HCT116 (cell line): ENCODE measurements at regions not wholly inside any gene's neighbourhood (a gene's known extent, or its start where the extent isn't known, plus 50 kb on each side); places are given as distances from the start of the nearest gene placed in this dataset.

ENCODE experiments used
- ATAC-seq: fragments of 200-7000 bp; cut with Tn5 transposase; 2 replicates; pipeline ENCODE4 v1.9.1; 2020; ENCODE audit warnings: mild to moderate bottlenecking, moderate library complexity
- BruUV-seq: library from RNA; stranded (reverse); fragments of 400-500 nt; replicated peaks from 2 replicates; lab custom pipeline; 2021; lab: Mats Ljungman, UMichigan
- CTCF ChIA-PET: fragments of 300-600 bp; sonication (Branson Sonifier 250); formaldehyde crosslinking; loops from one replicate; lab custom pipeline; 2021; ENCODE audit warnings: antibody characterized with exemption; lab: Charles Lee
- POLR2A ChIA-PET: fragments of 300-600, 350-600 bp; sonication (Branson Sonifier 250); formaldehyde crosslinking; loops from one replicate; lab custom pipeline; 2021; ENCODE audit warnings: antibody characterized with exemption; lab: Charles Lee
- RAD21 ChIA-PET, 2 experiments: fragments of 300-600 bp; sonication (Branson Sonifier 250); formaldehyde crosslinking; loops; one replicate each; lab custom pipeline; 2023; ENCODE audit warnings: low total read pairs in 2 of 2; ENCODE audit not compliant: uncharacterized antibody in 2 of 2, unreplicated experiment in 2 of 2, low non-redundant PET in 1 of 2; lab: Charles Lee
- DNase-seq: peaks from one replicate; pipeline ENCODE4 v3.0.0-alpha.2; 2010; ENCODE audit warnings: low read depth, low spot score
- H2AFZ ChIP-seq: fragments of 200-600 bp; shearing (Covaris generic), sonication (generic); 2 replicates; pipeline ENCODE4 v1.6.1; 2017; ENCODE audit warnings: low read depth, mixed run types, mixed read lengths, antibody characterized with exemption, low read length; ENCODE audit not compliant: poor library complexity, severe bottlenecking
- H3K27ac ChIP-seq: 2 replicates; pipeline ENCODE4 v1.5.1; 2012; ENCODE audit warnings: low read depth, low read length
- H3K27me3 ChIP-seq: fragments of 200-600 bp; sonication (generic); 2 replicates; pipeline ENCODE4 v1.6.1; 2016; ENCODE audit warnings: mixed run types, low read length, mixed read lengths; ENCODE audit not compliant: insufficient read depth
- H3K36me3 ChIP-seq, 2 experiments: fragments of 200-500 bp in 1 of 2; fragments of 200-600 bp in 1 of 2; sonication (Bioruptor generic) in 1 of 2; sonication (generic) in 1 of 2; 2 replicates each; pipeline versions ENCODE4 v1.5.1 to v1.6.1; 2014 to 2016; ENCODE audit warnings: low read length in 2 of 2, inconsistent platforms in 1 of 2, mixed read lengths in 1 of 2, mixed run types in 1 of 2; ENCODE audit not compliant: insufficient read depth in 2 of 2, control insufficient read depth in 1 of 2
- H3K4me1 ChIP-seq, 2 experiments: fragments of 200-600 bp in 1 of 2; sonication (generic) in 1 of 2; 2 replicates each; pipeline versions ENCODE4 v1.5.1 to v1.6.1; 2012 to 2017; ENCODE audit warnings: low read length in 2 of 2, inconsistent platforms in 1 of 2, mild to moderate bottlenecking in 1 of 2, mixed read lengths in 1 of 2, mixed run types in 1 of 2, moderate library complexity in 1 of 2; ENCODE audit not compliant: insufficient read depth in 2 of 2, control insufficient read depth in 1 of 2
- H3K4me2 ChIP-seq: fragments of 200-600 bp; sonication (generic); 2 replicates; pipeline ENCODE4 v1.6.1; 2017; ENCODE audit warnings: mixed run types, low read length, mixed read lengths
- H3K4me3 ChIP-seq, 2 experiments: fragments of 200-600 bp in 1 of 2; sonication (generic) in 1 of 2; replicated peaks in 1 of 2; 2 replicates each; pipeline ENCODE4 v1.5.1; 2011 to 2016; ENCODE audit warnings: low read length in 2 of 2, control low read depth in 1 of 2, low read depth in 1 of 2, mild to moderate bottlenecking in 1 of 2, mixed read lengths in 1 of 2, mixed run types in 1 of 2
- H3K79me2 ChIP-seq: fragments of 200-600 bp; sonication (generic); 2 replicates; pipeline ENCODE4 v1.6.1; 2017; ENCODE audit warnings: mild to moderate bottlenecking, mixed run types, low read length, moderate library complexity, mixed read lengths; ENCODE audit not compliant: insufficient read depth
- H3K9ac ChIP-seq: fragments of 200-600 bp; sonication (generic); 2 replicates; pipeline ENCODE4 v1.6.1; 2016; ENCODE audit warnings: low read length, mixed read lengths
- H3K9me2 ChIP-seq: fragments of 200-600 bp; sonication (generic), shearing (Covaris generic); 2 replicates; pipeline ENCODE4 v1.6.1; 2017; ENCODE audit warnings: mixed run types, mild to moderate bottlenecking, moderate library complexity; ENCODE audit not compliant: insufficient read depth
- H3K9me3 ChIP-seq, 2 experiments: fragments of 200-500 bp in 1 of 2; fragments of 200-600 bp in 1 of 2; sonication (Bioruptor generic) in 1 of 2; sonication (generic) in 1 of 2; 2 replicates each; pipeline ENCODE4 v1.6.1; 2014 to 2017; ENCODE audit warnings: low read length in 2 of 2, mixed read lengths in 2 of 2, inconsistent platforms in 1 of 2, low read depth in 1 of 2, mild to moderate bottlenecking in 1 of 2, mixed run types in 1 of 2, moderate library complexity in 1 of 2; ENCODE audit not compliant: control insufficient read depth in 1 of 2, insufficient read depth in 1 of 2
- H4K20me1 ChIP-seq: fragments of 200-600 bp; sonication (generic), shearing (Covaris generic); 2 replicates; pipeline ENCODE4 v1.6.1; 2017; ENCODE audit warnings: mixed run types, mild to moderate bottlenecking, moderate library complexity; ENCODE audit not compliant: insufficient read depth
- EGR1 ChIP-seq: IDR thresholded peaks from 2 replicates; pipeline ENCODE4 v1.6.1; 2012; ENCODE audit warnings: low read depth
- intact Hi-C: fragments of 100-400 bp; cut with micrococcal nuclease; formaldehyde crosslinking; loops from 2 replicates; pipeline ENCODE4 v1.10.0; 2022
- TF ChIP-seq, protein P1 (sequence below): IDR thresholded peaks from 2 replicates; pipeline ENCODE4 v1.6.1; 2012
- TF ChIP-seq, protein P2 (sequence below): IDR thresholded peaks from 2 replicates; pipeline ENCODE4 v1.6.1; 2012; ENCODE audit warnings: low read depth

DNA sequence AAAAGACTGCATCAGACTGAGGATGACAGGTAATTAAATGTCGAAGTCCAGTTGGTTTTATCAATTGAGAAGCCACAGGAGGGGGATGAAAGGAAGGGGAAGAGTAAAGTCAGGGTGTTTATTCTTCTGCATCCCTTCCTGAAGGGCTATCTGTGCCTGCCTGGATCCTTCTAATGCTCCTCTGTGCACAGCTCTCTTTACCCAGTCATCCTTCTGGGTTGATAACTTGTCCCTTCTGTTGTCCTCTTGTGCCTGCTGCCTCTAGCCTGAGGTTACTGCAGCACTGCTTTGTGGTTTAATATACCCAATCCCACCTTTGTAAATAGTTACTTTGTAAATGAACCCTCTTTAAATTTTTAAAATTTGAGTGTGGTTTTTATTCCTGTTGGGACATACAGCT, 1127.3 kb downstream of the EPHA7 start (continued):
- TF ChIP-seq, protein P1, sequence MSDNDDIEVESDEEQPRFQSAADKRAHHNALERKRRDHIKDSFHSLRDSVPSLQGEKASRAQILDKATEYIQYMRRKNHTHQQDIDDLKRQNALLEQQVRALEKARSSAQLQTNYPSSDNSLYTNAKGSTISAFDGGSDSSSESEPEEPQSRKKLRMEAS, result no peak
- TF ChIP-seq, all 23 proteins: peak for 0

DNA sequence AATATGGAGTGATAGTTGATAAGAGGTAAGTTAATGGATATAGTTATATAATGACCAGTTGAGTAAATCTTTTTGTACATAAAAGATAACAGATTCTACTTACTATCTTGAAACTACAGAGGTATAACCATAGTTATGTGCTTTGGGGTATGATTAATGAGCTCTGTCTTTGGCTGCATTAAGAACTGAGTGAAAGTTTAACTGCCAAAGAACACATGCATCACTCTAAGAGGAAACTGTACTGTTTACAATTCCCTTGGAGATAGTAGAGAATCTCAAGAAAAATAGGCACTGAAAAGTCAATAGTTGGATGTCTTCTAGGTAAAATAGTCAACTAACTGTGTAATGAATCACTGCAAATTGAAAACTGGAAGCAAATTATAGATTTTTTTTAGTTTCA, 1129.5 kb downstream of the EPHA7 start:
- intact Hi-C loops, result no loop called here
- TF ChIP-seq, protein P2, sequence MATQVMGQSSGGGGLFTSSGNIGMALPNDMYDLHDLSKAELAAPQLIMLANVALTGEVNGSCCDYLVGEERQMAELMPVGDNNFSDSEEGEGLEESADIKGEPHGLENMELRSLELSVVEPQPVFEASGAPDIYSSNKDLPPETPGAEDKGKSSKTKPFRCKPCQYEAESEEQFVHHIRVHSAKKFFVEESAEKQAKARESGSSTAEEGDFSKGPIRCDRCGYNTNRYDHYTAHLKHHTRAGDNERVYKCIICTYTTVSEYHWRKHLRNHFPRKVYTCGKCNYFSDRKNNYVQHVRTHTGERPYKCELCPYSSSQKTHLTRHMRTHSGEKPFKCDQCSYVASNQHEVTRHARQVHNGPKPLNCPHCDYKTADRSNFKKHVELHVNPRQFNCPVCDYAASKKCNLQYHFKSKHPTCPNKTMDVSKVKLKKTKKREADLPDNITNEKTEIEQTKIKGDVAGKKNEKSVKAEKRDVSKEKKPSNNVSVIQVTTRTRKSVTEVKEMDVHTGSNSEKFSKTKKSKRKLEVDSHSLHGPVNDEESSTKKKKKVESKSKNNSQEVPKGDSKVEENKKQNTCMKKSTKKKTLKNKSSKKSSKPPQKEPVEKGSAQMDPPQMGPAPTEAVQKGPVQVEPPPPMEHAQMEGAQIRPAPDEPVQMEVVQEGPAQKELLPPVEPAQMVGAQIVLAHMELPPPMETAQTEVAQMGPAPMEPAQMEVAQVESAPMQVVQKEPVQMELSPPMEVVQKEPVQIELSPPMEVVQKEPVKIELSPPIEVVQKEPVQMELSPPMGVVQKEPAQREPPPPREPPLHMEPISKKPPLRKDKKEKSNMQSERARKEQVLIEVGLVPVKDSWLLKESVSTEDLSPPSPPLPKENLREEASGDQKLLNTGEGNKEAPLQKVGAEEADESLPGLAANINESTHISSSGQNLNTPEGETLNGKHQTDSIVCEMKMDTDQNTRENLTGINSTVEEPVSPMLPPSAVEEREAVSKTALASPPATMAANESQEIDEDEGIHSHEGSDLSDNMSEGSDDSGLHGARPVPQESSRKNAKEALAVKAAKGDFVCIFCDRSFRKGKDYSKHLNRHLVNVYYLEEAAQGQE, result no peak
- TF ChIP-seq EGR1, result no peak
- no peaks in the 10 kb centered on the region for H3K79me2 ChIP-seq
- no peak overlapping the region for H3K27ac ChIP-seq
- H3K4me1 ChIP-seq, result no peaks in the 10 kb centered on the region
- H2AFZ ChIP-seq, result no peak overlapping the region
- ATAC-seq (no peak), DNase-seq (no peak)
- H3K9ac ChIP-seq, result no peak overlapping the region
- ChIA-PET CTCF (no interaction called here), RAD21 (no interaction called here), POLR2A (no interaction called here)
- H3K27me3 ChIP-seq, result no peaks in the 10 kb centered on the region
- peaks cover 5 to 9% of the 10 kb centered on the region in 2 experiments; a peak in 2 of 4 replicates for H3K9me3 ChIP-seq
- no TSS peak for BruUV-seq
- H3K36me3 ChIP-seq, result no peaks in the 10 kb centered on the region
- H4K20me1 ChIP-seq, result no peaks in the 10 kb centered on the region
- H3K4me2 ChIP-seq, result no peak overlapping the region
- H3K9me2 ChIP-seq, result no peaks in the 10 kb centered on the region
- H3K4me3 ChIP-seq, result no peak overlapping the region
